A549 (cell line): ENCODE measurements at regions not wholly inside any gene's neighbourhood (a gene's known extent, or its start where the extent isn't known, plus 50 kb on each side); places are given as distances from the start of the nearest gene placed in this dataset.

ENCODE experiments used
- ATAC-seq, 2 experiments: fragments of 200-7000 bp in 1 of 2; fragments of >200 bp in 1 of 2; cut with Nextera tagmentation in 1 of 2; cut with Tn5 transposase in 1 of 2; 3 replicates each; pipeline versions ENCODE4 v1.8.0 to v1.9.1; 2018 to 2020; ENCODE audit warnings: mild to moderate bottlenecking in 1 of 2, moderate library complexity in 1 of 2
- CTCF ChIA-PET: fragments of 300-600 bp; sonication (Branson Sonifier 250); formaldehyde crosslinking; extraction: SDS; loops from one replicate; lab custom pipeline; 2021; ENCODE audit warnings: antibody characterized with exemption, inconsistent platforms; lab: Yijun Ruan, JAX
- POLR2A ChIA-PET: fragments of 350-600 bp; formaldehyde crosslinking; extraction: SDS; loops from one replicate; lab custom pipeline; 2021; ENCODE audit warnings: antibody characterized with exemption, inconsistent platforms; lab: Yijun Ruan, JAX
- DNase-seq, 2 experiments: peaks; one replicate each; pipeline versions ENCODE4 v3.0.0 to v3.0.0-alpha.2; 2011 to 2016; ENCODE audit warnings: low read depth in 1 of 2, low spot score in 1 of 2
- FAIRE-seq: peaks from 2 replicates; lab custom pipeline; 2011; peaks lifted over from hg19 to GRCh38; lab: Jason Lieb, UNC
- H3K27ac ChIP-seq, 2 experiments: fragments of >200 bp; sonication (Bioruptor Twin); formaldehyde crosslinking; 3 replicates each; pipeline ENCODE4 v1.5.1; 2016 to 2017
- H3K4me1 ChIP-seq: fragments of >200 bp; sonication (Bioruptor Twin); formaldehyde crosslinking; 3 replicates; pipeline ENCODE4 v1.6.1; 2016
- H3K4me2 ChIP-seq: fragments of >200 bp; sonication (Bioruptor Twin); formaldehyde crosslinking; 3 replicates; pipeline ENCODE4 v1.6.1; 2016
- H3K4me3 ChIP-seq: fragments of >200 bp; sonication (Bioruptor Twin); formaldehyde crosslinking; 3 replicates; pipeline ENCODE4 v1.5.1; 2016
- H3K9me3 ChIP-seq: fragments of >200 bp; sonication (Bioruptor Twin); formaldehyde crosslinking; 3 replicates; pipeline ENCODE4 v1.6.1; 2016
- CBX2 ChIP-seq: fragments of 200-600 bp; sonication (generic); IDR thresholded peaks from 2 replicates; pipeline ENCODE4 v1.6.1; 2016; ENCODE audit warnings: low read depth, mild to moderate bottlenecking, borderline replicate concordance
- CHD4 ChIP-seq: fragments of 200-600 bp; sonication (generic); IDR thresholded peaks from 2 replicates; pipeline ENCODE4 v1.6.1; 2016; ENCODE audit warnings: antibody characterized with exemption, mild to moderate bottlenecking, borderline replicate concordance
- EP300 ChIP-seq, 2 experiments: fragments of >200 bp; sonication (Bioruptor Twin); formaldehyde crosslinking; IDR thresholded peaks; 2 replicates in 1 of 2; 3 replicates in 1 of 2; pipeline ENCODE4 v1.6.1; 2016 to 2017
- GATA3 ChIP-seq: IDR thresholded peaks from 2 replicates; pipeline ENCODE4 v1.6.1; 2012; ENCODE audit warnings: borderline replicate concordance
- HEYL ChIP-seq: fragments of 250-450 bp; sonication (Bioruptor Pico); IDR thresholded peaks from 2 replicates; pipeline ENCODE4 v1.8.0; 2021; ENCODE audit warnings: mild to moderate bottlenecking, moderate library complexity
- HOXB5 ChIP-seq: fragments of 250-450 bp; sonication (Bioruptor Pico); IDR thresholded peaks from 2 replicates; pipeline ENCODE4 v1.5.0; 2020; ENCODE audit warnings: mild to moderate bottlenecking, moderate library complexity
- JUNB ChIP-seq: fragments of >200 bp; sonication (Bioruptor Twin); formaldehyde crosslinking; IDR thresholded peaks from 2 replicates; pipeline ENCODE4 v1.6.1; 2016
- KDM5A ChIP-seq: fragments of 200-600 bp; sonication (generic); IDR thresholded peaks from 2 replicates; pipeline ENCODE4 v1.6.1; 2016; ENCODE audit warnings: antibody characterized with exemption, mild to moderate bottlenecking
- MAZ ChIP-seq: fragments of 150-350 bp; IDR thresholded peaks from 2 replicates; pipeline ENCODE4 v1.6.1; 2014; ENCODE audit warnings: antibody characterized with exemption, low read depth, low read length, borderline replicate concordance
- NFE2L2 ChIP-seq: fragments of 150-350 bp; conservative IDR thresholded peaks from 2 replicates; pipeline ENCODE4 v1.6.1; 2014; ENCODE audit warnings: low read length
- NPAS2 ChIP-seq: fragments of 250-450 bp; sonication (Bioruptor Pico); IDR thresholded peaks from 2 replicates; pipeline ENCODE4 v1.8.0; 2022; ENCODE audit warnings: mild to moderate bottlenecking, moderate library complexity, borderline replicate concordance
- NR3C1 ChIP-seq: fragments of >200 bp; sonication (Bioruptor Twin); formaldehyde crosslinking; IDR thresholded peaks from 3 replicates; pipeline ENCODE4 v1.6.1; 2017
- SMC3 ChIP-seq: fragments of >200 bp; sonication (Bioruptor Twin); formaldehyde crosslinking; IDR thresholded peaks from 3 replicates; pipeline ENCODE4 v1.6.1; 2018; ENCODE audit warnings: inconsistent platforms
- TP53 ChIP-seq: fragments of 250-450 bp; sonication (Bioruptor Pico); IDR thresholded peaks from 2 replicates; pipeline ENCODE4 v1.5.0; 2021; ENCODE audit warnings: mild to moderate bottlenecking, moderate library complexity
- ZFP36 ChIP-seq: fragments of 450-650 bp; IDR thresholded peaks from 2 replicates; pipeline ENCODE4 v1.6.1; 2014; ENCODE audit warnings: borderline replicate concordance; ENCODE audit not compliant: partially characterized antibody
- WGBS: methylation state at CpG from one replicate; pipeline ENCODE4 v1.1.6; 2017; ENCODE audit errors: missing lambda C conversion rate; 5-methylcytosine and 5-hydroxymethylcytosine counted together
- TF ChIP-seq, protein P1 (sequence below): fragments of 200-600 bp; sonication (generic); IDR thresholded peaks from 2 replicates; pipeline ENCODE4 v1.6.1; 2016; ENCODE audit warnings: antibody characterized with exemption, mild to moderate bottlenecking, moderate library complexity
- TF ChIP-seq, protein P2 (sequence below): IDR thresholded peaks from 2 replicates; pipeline ENCODE4 v1.6.1; 2012; ENCODE audit warnings: low read depth, borderline replicate concordance
- TF ChIP-seq, protein P3 (sequence below): fragments of 250-450 bp; sonication (Bioruptor Pico); IDR thresholded peaks from 2 replicates; pipeline ENCODE4 v1.5.0; 2020; ENCODE audit warnings: low read depth, mild to moderate bottlenecking, moderate library complexity
- TF ChIP-seq, protein P4 (sequence below): fragments of >200 bp; sonication (Bioruptor Twin); formaldehyde crosslinking; IDR thresholded peaks from 3 replicates; pipeline ENCODE4 v1.5.1; 2016

DNA sequence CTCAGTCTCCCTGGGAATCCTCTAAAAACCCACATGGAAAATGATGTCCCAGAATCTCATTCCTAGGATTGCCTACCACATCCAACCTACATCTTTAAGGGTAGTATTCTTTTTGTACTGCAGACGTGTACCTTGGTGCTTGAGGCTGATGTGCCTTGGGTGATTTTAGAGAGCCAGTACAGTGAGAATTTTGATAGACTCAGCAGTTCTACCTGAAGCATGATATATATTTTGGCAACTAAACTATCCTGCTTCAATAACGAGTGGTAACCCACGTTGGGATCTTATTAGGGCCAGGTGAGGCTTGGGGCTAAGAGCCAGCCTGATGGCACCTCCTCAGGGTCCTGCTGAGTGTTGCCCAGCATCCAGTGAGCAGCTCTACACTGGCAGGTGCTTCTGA, 140.4 kb downstream of the ZNF518B start:
- Histone ChIP-seq H3K9me3 (no peaks in the 10 kb centered on the region), H3K4me1 (no peaks in the 10 kb centered on the region), H3K27ac (no peak overlapping the region), H3K4me3 (no peak overlapping the region), H3K4me2 (no peak overlapping the region)
- TF ChIP-seq NPAS2 (CRISPR knock-in tag) = no peak
- TF ChIP-seq NR3C1 = no peak
- no peak for TF ChIP-seq CBX2
- TF ChIP-seq HOXB5 (CRISPR knock-in tag) = no peak
- no peak for TF ChIP-seq CHD4
- no peak for TF ChIP-seq SMC3
- TF ChIP-seq NFE2L2 = no peak
- TF ChIP-seq KDM5A = no peak
- no peak for TF ChIP-seq GATA3
- ChIA-PET CTCF (no interaction called here), POLR2A (no interaction called here)
- DNase-seq (no peak), ATAC-seq (no peak), FAIRE-seq (no peak)
- WGBS = 0% methylated on average over 3 of the region's 3 CpGs

DNA sequence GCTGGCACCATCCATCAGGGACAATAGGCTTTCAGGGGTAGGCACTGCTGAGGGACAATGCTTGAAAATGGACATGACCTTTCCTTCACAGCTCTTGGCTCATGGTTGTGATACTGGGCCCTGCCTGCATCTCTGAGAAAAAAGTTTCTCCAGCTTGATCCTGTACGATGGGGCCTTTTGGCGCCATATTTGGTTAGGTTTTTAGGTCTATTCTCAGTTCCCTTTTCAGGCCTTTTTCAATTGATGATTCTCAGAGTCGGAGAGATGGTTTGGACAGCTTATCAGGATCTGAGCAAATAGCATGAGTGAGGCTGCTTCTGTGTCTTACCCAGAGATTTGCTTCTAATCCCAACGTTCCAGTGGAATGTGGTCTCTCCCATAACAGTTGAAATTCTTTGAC, 141.6 kb downstream of the ZNF518B start:
- Histone ChIP-seq H3K4me2 (no peak overlapping the region), H3K4me3 (no peak overlapping the region), H3K9me3 (no peaks in the 10 kb centered on the region), H3K4me1 (no peaks in the 10 kb centered on the region), H3K27ac (no peak overlapping the region)
- TF ChIP-seq, protein P1, sequence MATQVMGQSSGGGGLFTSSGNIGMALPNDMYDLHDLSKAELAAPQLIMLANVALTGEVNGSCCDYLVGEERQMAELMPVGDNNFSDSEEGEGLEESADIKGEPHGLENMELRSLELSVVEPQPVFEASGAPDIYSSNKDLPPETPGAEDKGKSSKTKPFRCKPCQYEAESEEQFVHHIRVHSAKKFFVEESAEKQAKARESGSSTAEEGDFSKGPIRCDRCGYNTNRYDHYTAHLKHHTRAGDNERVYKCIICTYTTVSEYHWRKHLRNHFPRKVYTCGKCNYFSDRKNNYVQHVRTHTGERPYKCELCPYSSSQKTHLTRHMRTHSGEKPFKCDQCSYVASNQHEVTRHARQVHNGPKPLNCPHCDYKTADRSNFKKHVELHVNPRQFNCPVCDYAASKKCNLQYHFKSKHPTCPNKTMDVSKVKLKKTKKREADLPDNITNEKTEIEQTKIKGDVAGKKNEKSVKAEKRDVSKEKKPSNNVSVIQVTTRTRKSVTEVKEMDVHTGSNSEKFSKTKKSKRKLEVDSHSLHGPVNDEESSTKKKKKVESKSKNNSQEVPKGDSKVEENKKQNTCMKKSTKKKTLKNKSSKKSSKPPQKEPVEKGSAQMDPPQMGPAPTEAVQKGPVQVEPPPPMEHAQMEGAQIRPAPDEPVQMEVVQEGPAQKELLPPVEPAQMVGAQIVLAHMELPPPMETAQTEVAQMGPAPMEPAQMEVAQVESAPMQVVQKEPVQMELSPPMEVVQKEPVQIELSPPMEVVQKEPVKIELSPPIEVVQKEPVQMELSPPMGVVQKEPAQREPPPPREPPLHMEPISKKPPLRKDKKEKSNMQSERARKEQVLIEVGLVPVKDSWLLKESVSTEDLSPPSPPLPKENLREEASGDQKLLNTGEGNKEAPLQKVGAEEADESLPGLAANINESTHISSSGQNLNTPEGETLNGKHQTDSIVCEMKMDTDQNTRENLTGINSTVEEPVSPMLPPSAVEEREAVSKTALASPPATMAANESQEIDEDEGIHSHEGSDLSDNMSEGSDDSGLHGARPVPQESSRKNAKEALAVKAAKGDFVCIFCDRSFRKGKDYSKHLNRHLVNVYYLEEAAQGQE = no peak
- TF ChIP-seq MAZ (no peak), EP300 (IDR thresholded peaks at IDR 0.05) (no peak), TP53 (CRISPR knock-in tag) (no peak), HEYL (CRISPR knock-in tag) (no peak), ZFP36 (no peak), JUNB (no peak)
- TF ChIP-seq, protein P2, sequence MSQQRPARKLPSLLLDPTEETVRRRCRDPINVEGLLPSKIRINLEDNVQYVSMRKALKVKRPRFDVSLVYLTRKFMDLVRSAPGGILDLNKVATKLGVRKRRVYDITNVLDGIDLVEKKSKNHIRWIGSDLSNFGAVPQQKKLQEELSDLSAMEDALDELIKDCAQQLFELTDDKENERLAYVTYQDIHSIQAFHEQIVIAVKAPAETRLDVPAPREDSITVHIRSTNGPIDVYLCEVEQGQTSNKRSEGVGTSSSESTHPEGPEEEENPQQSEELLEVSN = no peak
- TF ChIP-seq, protein P3, sequence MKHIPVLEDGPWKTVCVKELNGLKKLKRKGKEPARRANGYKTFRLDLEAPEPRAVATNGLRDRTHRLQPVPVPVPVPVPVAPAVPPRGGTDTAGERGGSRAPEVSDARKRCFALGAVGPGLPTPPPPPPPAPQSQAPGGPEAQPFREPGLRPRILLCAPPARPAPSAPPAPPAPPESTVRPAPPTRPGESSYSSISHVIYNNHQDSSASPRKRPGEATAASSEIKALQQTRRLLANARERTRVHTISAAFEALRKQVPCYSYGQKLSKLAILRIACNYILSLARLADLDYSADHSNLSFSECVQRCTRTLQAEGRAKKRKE = no peak
- TF ChIP-seq, protein P4, sequence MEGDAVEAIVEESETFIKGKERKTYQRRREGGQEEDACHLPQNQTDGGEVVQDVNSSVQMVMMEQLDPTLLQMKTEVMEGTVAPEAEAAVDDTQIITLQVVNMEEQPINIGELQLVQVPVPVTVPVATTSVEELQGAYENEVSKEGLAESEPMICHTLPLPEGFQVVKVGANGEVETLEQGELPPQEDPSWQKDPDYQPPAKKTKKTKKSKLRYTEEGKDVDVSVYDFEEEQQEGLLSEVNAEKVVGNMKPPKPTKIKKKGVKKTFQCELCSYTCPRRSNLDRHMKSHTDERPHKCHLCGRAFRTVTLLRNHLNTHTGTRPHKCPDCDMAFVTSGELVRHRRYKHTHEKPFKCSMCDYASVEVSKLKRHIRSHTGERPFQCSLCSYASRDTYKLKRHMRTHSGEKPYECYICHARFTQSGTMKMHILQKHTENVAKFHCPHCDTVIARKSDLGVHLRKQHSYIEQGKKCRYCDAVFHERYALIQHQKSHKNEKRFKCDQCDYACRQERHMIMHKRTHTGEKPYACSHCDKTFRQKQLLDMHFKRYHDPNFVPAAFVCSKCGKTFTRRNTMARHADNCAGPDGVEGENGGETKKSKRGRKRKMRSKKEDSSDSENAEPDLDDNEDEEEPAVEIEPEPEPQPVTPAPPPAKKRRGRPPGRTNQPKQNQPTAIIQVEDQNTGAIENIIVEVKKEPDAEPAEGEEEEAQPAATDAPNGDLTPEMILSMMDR = no peak
- DNase-seq = no peak
- no peak for FAIRE-seq
- ChIA-PET CTCF (no interaction called here), POLR2A (no interaction called here)
- WGBS = 0% methylated on average over 4 of the region's 4 CpGs
- ATAC-seq = no peak
